Stimulated activated CD4-positive, alpha-beta T cell treated with anti-CD3 and anti-CD28 coated beads, Interleukin-15, amount 100 ng/mL, for 48 hours (primary cell): ENCODE measurements at regions not wholly inside any gene's neighbourhood (a gene's known extent, or its start where the extent isn't known, plus 50 kb on each side); places are given as distances from the start of the nearest gene placed in this dataset.

Experiments used
- DNase-seq, 2 donors: peaks; one replicate each; pipeline ENCODE4 v3.0.0-alpha.2; 2020; ENCODE audit warnings: low read depth in 2 of 2

- DNase-seq: no peak
Observed at GRCh38 chr9:89792189-89793123, 187.6 kb downstream of the GADD45G start.

GRCh38 chr9:89793124-89793495 lies 188.3 kb downstream of the GADD45G start:
- no peak for DNase-seq

GRCh38 chr9:89793551-89793950 lies 188.7 kb downstream of the GADD45G start:
- DNase-seq: no peak

- no peak for DNase-seq
Observed at GRCh38 chr9:89794918-89795317, 190.1 kb downstream of the GADD45G start.

GRCh38 chr9:89795538-89796195 lies 190.9 kb downstream of the GADD45G start:
- no peak for DNase-seq

GRCh38 chr9:89796606-89797005 lies 191.8 kb downstream of the GADD45G start:
- DNase-seq: no peak

- no peak for DNase-seq
Observed at GRCh38 chr9:89797255-89797654, 192.4 kb downstream of the GADD45G start.

GRCh38 chr9:89797937-89798455 lies 193.2 kb downstream of the GADD45G start:
- no peak for DNase-seq

GRCh38 chr9:89798547-89799120 lies 193.8 kb downstream of the GADD45G start:
- no peak for DNase-seq

GRCh38 chr9:89799221-89799620 lies 194.4 kb downstream of the GADD45G start:
- no peak for DNase-seq

- DNase-seq: no peak
Observed at GRCh38 chr9:89799766-89800165, 195.0 kb downstream of the GADD45G start.

- DNase-seq: no peak
Observed at GRCh38 chr9:89801341-89801740, 196.5 kb downstream of the GADD45G start.

- DNase-seq: no peak
Observed at GRCh38 chr9:89801742-89802670, 197.2 kb downstream of the GADD45G start.

GRCh38 chr9:89802781-89803355 lies 198.1 kb downstream of the GADD45G start:
- no peak for DNase-seq

- DNase-seq: no peak
Observed at GRCh38 chr9:89803403-89803802, 198.6 kb downstream of the GADD45G start.

GRCh38 chr9:89804766-89805531 lies 200.1 kb downstream of the GADD45G start:
- DNase-seq: no peak

- DNase-seq: no peak
Observed at GRCh38 chr9:89805571-89806292, 200.9 kb downstream of the GADD45G start.

GRCh38 chr9:89806371-89807100 lies 201.7 kb downstream of the GADD45G start:
- no peak for DNase-seq

GRCh38 chr9:89807101-89807395 lies 202.2 kb downstream of the GADD45G start:
- DNase-seq: no peak
